22Rv1 (cell line): ENCODE measurements at regions not wholly inside any gene's neighbourhood (a gene's known extent, or its start where the extent isn't known, plus 50 kb on each side); places are given as distances from the start of the nearest gene placed in this dataset.

Experiments
- CTCF ChIP-seq: fragments of 450-650 bp; IDR thresholded peaks from 2 replicates; pipeline ENCODE4 v1.5.1; 2017; ENCODE audit warnings: mild to moderate bottlenecking
- ZFX ChIP-seq: fragments of 450-650 bp; IDR thresholded peaks from 2 replicates; pipeline ENCODE4 v1.6.1; 2017; ENCODE audit warnings: antibody characterized with exemption, borderline replicate concordance

- no peak for TF ChIP-seq CTCF
- TF ChIP-seq ZFX: no peak
Measured at GRCh38 chr7:68865351-68866199, 732.7 kb upstream of the AUTS2 start.
